Panc1 (cell line): ENCODE measurements at regions not wholly inside any gene's neighbourhood (a gene's known extent, or its start where the extent isn't known, plus 50 kb on each side); places are given as distances from the start of the nearest gene placed in this dataset.

Source experiments
- CTCF ChIP-seq: fragments of 450-650 bp; IDR thresholded peaks from 2 replicates; pipeline ENCODE4 v1.5.1; 2017; ENCODE audit warnings: mild to moderate bottlenecking
- POLR2AphosphoS5 ChIP-seq: IDR thresholded peaks from 2 replicates; pipeline ENCODE4 v1.6.1; 2012; ENCODE audit warnings: mild to moderate bottlenecking, low read depth, low read length, moderate library complexity
- TCF7L2 ChIP-seq: IDR thresholded peaks from 2 replicates; pipeline ENCODE4 v1.6.1; 2011; ENCODE audit warnings: mild to moderate bottlenecking, low read depth, low read length, inconsistent platforms
- TF ChIP-seq, protein P1 (sequence below), 2 experiments: IDR thresholded peaks; 2 replicates each; pipeline ENCODE4 v1.6.1; 2011 to 2012; ENCODE audit warnings: low read depth in 2 of 2, control low read depth in 1 of 2, low read length in 1 of 2, mild to moderate bottlenecking in 1 of 2, moderate library complexity in 1 of 2; ENCODE audit not compliant: insufficient read depth in 1 of 2

- TF ChIP-seq CTCF (no peak), POLR2AphosphoS5 (no peak), TCF7L2 (no peak)
- TF ChIP-seq, protein P1, sequence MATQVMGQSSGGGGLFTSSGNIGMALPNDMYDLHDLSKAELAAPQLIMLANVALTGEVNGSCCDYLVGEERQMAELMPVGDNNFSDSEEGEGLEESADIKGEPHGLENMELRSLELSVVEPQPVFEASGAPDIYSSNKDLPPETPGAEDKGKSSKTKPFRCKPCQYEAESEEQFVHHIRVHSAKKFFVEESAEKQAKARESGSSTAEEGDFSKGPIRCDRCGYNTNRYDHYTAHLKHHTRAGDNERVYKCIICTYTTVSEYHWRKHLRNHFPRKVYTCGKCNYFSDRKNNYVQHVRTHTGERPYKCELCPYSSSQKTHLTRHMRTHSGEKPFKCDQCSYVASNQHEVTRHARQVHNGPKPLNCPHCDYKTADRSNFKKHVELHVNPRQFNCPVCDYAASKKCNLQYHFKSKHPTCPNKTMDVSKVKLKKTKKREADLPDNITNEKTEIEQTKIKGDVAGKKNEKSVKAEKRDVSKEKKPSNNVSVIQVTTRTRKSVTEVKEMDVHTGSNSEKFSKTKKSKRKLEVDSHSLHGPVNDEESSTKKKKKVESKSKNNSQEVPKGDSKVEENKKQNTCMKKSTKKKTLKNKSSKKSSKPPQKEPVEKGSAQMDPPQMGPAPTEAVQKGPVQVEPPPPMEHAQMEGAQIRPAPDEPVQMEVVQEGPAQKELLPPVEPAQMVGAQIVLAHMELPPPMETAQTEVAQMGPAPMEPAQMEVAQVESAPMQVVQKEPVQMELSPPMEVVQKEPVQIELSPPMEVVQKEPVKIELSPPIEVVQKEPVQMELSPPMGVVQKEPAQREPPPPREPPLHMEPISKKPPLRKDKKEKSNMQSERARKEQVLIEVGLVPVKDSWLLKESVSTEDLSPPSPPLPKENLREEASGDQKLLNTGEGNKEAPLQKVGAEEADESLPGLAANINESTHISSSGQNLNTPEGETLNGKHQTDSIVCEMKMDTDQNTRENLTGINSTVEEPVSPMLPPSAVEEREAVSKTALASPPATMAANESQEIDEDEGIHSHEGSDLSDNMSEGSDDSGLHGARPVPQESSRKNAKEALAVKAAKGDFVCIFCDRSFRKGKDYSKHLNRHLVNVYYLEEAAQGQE (IDR thresholded peaks at IDR 0.05; ENCODE audit: insufficient read depth in 1 of 2, low read depth in 2 of 2, low read length in 1 of 2), result no peak
These were observed 236.8 kb downstream of the ENC1 start for GRCh38 chr5:74403771-74404170.
